ENCODE measurements at regions not wholly inside any gene's neighbourhood (a gene's known extent, or its start where the extent isn't known, plus 50 kb on each side); places are given as distances from the start of the nearest gene placed in this dataset.

GRCh38 chr6:166007349-166008263, 160.0 kb downstream of the TBXT start:
- no peak overlapping the region for H3K4me3 ChIP-seq
- no peaks in the 10 kb centered on the region for H3K36me3 ChIP-seq
- DNase-seq (ENCODE audit: low spot score in 2 of 2): no peak
- H3K4me1 ChIP-seq: peaks cover 32% of the 10 kb centered on the region
- H3K9me3 ChIP-seq: no peaks in the 10 kb centered on the region
- H3K27ac ChIP-seq: no peak overlapping the region
- peaks cover 67% of the 10 kb centered on the region for H3K27me3 ChIP-seq
- WGBS: 12% methylated on average over 16 of the region's 18 CpGs
- TF ChIP-seq CTCF (IDR thresholded peaks at IDR 0.05) (no peak), EP300 (IDR thresholded peaks at IDR 0.05) (no peak), POLR2AphosphoS5 (IDR thresholded peaks at IDR 0.05) (no peak), POLR2A (IDR thresholded peaks at IDR 0.05) (no peak)

- H3K27ac ChIP-seq: no peak overlapping the region
- no peak for DNase-seq (ENCODE audit: low spot score in 2 of 2)
- WGBS: 27% methylated on average over 6 of the region's 6 CpGs
These were observed 160.8 kb downstream of the TBXT start for GRCh38 chr6:166006900-166007301.

GRCh38 chr6:166005944-166006899, 161.4 kb downstream of the TBXT start:
- Histone ChIP-seq H3K4me3 (peak overlapping the region; percentile 32), H3K4me1 (peaks cover 32% of the 10 kb centered on the region), H3K27me3 (peaks cover 60% of the 10 kb centered on the region), H3K36me3 (no peaks in the 10 kb centered on the region), H3K27ac (peak overlapping the region; percentile 69), H3K9me3 (no peaks in the 10 kb centered on the region)
- DNase-seq (ENCODE audit: low spot score in 2 of 2): no peak
- WGBS: 1% methylated on average over 32 of the region's 47 CpGs
- no peak for TF ChIP-seq CTCF (IDR thresholded peaks at IDR 0.05)

More at GRCh38 chr6:166006900-166007301, 160.8 kb downstream of the TBXT start:
- H3K27me3 ChIP-seq: peaks cover 67% of the 10 kb centered on the region
- TF ChIP-seq CTCF (IDR thresholded peaks at IDR 0.05): no peak
- no peak for TF ChIP-seq EP300 (IDR thresholded peaks at IDR 0.05)
- TF ChIP-seq POLR2A (IDR thresholded peaks at IDR 0.05): no peak
- TF ChIP-seq POLR2AphosphoS5 (IDR thresholded peaks at IDR 0.05): no peak
- H3K4me1 ChIP-seq: peaks cover 32% of the 10 kb centered on the region
- H3K36me3 ChIP-seq: no peaks in the 10 kb centered on the region
- H3K9me3 ChIP-seq: no peaks in the 10 kb centered on the region
- peak overlapping the region; percentile 32 for H3K4me3 ChIP-seq

- no peaks in the 10 kb centered on the region for H3K9me3 ChIP-seq
- no peak for TF ChIP-seq POLR2AphosphoS5 (IDR thresholded peaks at IDR 0.05)
- TF ChIP-seq EP300 (IDR thresholded peaks at IDR 0.05): no peak
- no peak for TF ChIP-seq CTCF (IDR thresholded peaks at IDR 0.05)
- no peak for TF ChIP-seq POLR2A (IDR thresholded peaks at IDR 0.05)
- H3K4me3 ChIP-seq: peak overlapping the region; percentile 32
- DNase-seq (ENCODE audit: low spot score in 2 of 2): no peak
- peak overlapping the region; percentile 69 for H3K27ac ChIP-seq
- peaks cover 52% of the 10 kb centered on the region for H3K27me3 ChIP-seq
- WGBS: 14% methylated on average over 19 of the region's 21 CpGs
- no peaks in the 10 kb centered on the region for H3K36me3 ChIP-seq
- H3K4me1 ChIP-seq: peaks cover 32% of the 10 kb centered on the region
These were observed 162.2 kb downstream of the TBXT start for GRCh38 chr6:166005401-166005943.
